ENCODE measurements at regions not wholly inside any gene's neighbourhood (a gene's known extent, or its start where the extent isn't known, plus 50 kb on each side); places are given as distances from the start of the nearest gene placed in this dataset.

- no peaks in the 10 kb centered on the region for H3K27me3 ChIP-seq
- peaks cover 13 to 17% (median 14%) of the 10 kb centered on the region in 3 donors for H3K4me1 ChIP-seq
- intact Hi-C loops (cut with DNase I) = no loop called here
- no peak overlapping the region for H3K4me3 ChIP-seq
- WGBS, 2 donors = 86 to 91% methylated on average over 5 of the region's 5 CpGs
- H3K36me3 ChIP-seq = no peaks in the 10 kb centered on the region
- H3K27ac ChIP-seq = no peak overlapping the region
- TF ChIP-seq CTCF (IDR thresholded peaks at IDR 0.05) = no peak
- FAIRE-seq (no peak), DNase-seq (no peak), ATAC-seq (no peak)
- H3K9me3 ChIP-seq = no peaks in the 10 kb centered on the region
Measured at GRCh38 chr13:33683376-33683775, 134.6 kb upstream of the RFC3 start.

- intact Hi-C loops (cut with DNase I) = no loop called here
- no peak overlapping the region for H3K4me3 ChIP-seq
- H3K27ac ChIP-seq = no peak overlapping the region
- FAIRE-seq (no peak), DNase-seq (no peak), ATAC-seq (no peak)
- 76 to 84% methylated on average over 4 of the region's 4 CpGs for WGBS, 2 donors
- peaks cover 2 to 3% (median 2%) of the 10 kb centered on the region in 3 donors for H3K4me1 ChIP-seq
- H3K9me3 ChIP-seq = no peaks in the 10 kb centered on the region
- no peaks in the 10 kb centered on the region for H3K27me3 ChIP-seq
- H3K36me3 ChIP-seq = no peaks in the 10 kb centered on the region
- TF ChIP-seq CTCF (IDR thresholded peaks at IDR 0.05) = no peak
Measured at GRCh38 chr13:33684874-33685273, 133.1 kb upstream of the RFC3 start.

- H3K27me3 ChIP-seq = no peaks in the 10 kb centered on the region
- H3K4me1 ChIP-seq = no peaks in the 10 kb centered on the region
- DNase-seq (no peak), FAIRE-seq (no peak), ATAC-seq (no peak)
- H3K36me3 ChIP-seq = no peaks in the 10 kb centered on the region
- 65 to 73% methylated on average over 7 of the region's 7 CpGs for WGBS, 2 donors
- no peak overlapping the region for H3K4me3 ChIP-seq
- H3K27ac ChIP-seq = no peak overlapping the region
- no peaks in the 10 kb centered on the region for H3K9me3 ChIP-seq
- TF ChIP-seq CTCF (IDR thresholded peaks at IDR 0.05) = no peak
- intact Hi-C loops (cut with DNase I) = no loop called here
Measured at GRCh38 chr13:33686772-33687480, 131.0 kb upstream of the RFC3 start.

GRCh38 chr13:33690354-33690753, 127.6 kb upstream of the RFC3 start:
- ATAC-seq (no peak), FAIRE-seq (no peak), DNase-seq (no peak)
- H3K9me3 ChIP-seq = no peaks in the 10 kb centered on the region
- H3K36me3 ChIP-seq = no peaks in the 10 kb centered on the region
- no peak for TF ChIP-seq CTCF (IDR thresholded peaks at IDR 0.05)
- H3K27me3 ChIP-seq = no peaks in the 10 kb centered on the region
- intact Hi-C loops (cut with DNase I) = no loop called here
- H3K4me1 ChIP-seq = no peaks in the 10 kb centered on the region
- H3K27ac ChIP-seq = no peak overlapping the region
- no peak overlapping the region for H3K4me3 ChIP-seq
- WGBS, 2 donors = 86 to 92% methylated on average over 10 of the region's 10 CpGs

GRCh38 chr13:33691980-33692379, 126.0 kb upstream of the RFC3 start:
- no peak for DNase-seq
- Histone ChIP-seq H3K4me3 (no peak overlapping the region), H3K27ac (no peak overlapping the region), H3K9me3 (no peaks in the 10 kb centered on the region), H3K27me3 (no peaks in the 10 kb centered on the region), H3K4me1 (no peaks in the 10 kb centered on the region), H3K36me3 (no peaks in the 10 kb centered on the region)
- no peak for TF ChIP-seq CTCF (IDR thresholded peaks at IDR 0.05)
- intact Hi-C loops (cut with DNase I) = no loop called here
- ATAC-seq = no peak
- FAIRE-seq = no peak
- WGBS, 2 donors = 84 to 89% methylated on average over 11 of the region's 11 CpGs

All from pancreas (tissue), 10 donors.